GM21786 (cell line): ENCODE measurements at regions not wholly inside any gene's neighbourhood (a gene's known extent, or its start where the extent isn't known, plus 50 kb on each side); places are given as distances from the start of the nearest gene placed in this dataset.
"Not testable (repeated sequence)": the region's sequence is repeated elsewhere in the genome, so short reads cannot be mapped to it uniquely, and the experiment has no call there.

Source experiments
- ATAC-seq: cut with Tn5 transposase; IDR thresholded peaks from one replicate; pipeline ENCODE4 v1.9.1; 2021; ENCODE audit not compliant: unreplicated experiment

DNA sequence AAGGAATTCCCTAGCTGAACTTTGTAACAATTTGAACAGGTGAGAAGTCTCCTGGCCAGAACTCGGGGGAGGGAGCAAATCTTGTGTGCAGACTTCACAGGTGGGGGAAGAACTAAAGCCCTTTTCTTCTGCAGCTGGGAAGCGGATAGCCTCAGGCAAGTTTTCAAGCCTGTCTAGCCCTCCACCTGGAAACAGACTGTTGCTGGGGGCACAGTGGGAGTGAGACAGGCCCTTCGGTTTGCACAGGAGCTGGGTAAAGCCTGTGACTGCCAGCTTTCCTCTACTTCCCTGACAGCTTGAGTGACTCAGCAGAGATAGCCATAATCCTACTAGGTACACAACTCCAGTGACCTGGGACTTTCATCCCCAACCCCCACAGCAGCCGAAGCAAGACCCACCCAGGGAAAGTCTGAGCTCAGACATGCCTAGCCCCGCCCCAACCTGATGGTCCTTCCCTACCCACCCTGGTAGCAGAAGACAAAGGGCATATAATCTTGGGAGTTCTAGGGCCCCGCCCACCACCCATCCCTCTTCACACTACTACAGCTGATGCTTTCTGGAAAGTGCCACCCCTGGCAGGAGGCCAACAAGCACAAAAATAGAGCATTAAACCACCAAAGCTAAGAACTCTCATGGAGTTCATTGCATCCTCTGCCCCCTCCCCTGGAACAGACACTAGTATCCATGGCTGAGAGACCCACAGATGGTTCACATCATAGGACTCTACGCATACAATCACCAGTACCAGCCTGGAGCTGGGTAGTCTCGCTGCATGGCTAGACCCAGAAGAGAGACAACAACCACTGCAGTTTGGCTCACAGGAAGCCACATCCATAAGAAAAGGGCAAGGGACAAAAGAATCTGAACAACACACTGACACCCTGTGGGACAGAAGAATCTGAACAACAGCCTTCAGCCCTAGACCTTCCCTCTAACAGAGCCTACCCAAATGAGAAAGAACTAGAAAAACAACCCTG, 479.0 kb downstream of the RAP2B start:
- ATAC-seq, result no peak

DNA sequence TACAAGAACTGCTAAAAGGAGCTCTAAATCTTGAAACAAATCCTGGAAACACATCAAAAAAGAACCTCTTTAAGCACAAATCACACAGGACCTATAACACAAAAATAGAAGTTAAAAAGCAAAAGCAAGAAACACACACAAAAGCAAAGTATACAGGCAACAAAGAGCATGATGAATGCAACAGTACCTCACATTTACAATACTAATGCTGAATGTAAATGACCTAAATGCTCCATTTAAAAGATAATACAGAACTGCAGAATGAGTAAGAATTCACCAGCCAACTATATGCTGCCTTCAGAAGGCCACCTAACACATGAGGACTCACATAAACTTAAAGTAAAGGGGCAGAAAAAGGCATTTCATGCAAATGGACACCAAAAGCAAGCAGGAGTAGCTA, 478.6 kb upstream of the ARHGEF26 start:
- not testable (repeated sequence) for ATAC-seq

DNA sequence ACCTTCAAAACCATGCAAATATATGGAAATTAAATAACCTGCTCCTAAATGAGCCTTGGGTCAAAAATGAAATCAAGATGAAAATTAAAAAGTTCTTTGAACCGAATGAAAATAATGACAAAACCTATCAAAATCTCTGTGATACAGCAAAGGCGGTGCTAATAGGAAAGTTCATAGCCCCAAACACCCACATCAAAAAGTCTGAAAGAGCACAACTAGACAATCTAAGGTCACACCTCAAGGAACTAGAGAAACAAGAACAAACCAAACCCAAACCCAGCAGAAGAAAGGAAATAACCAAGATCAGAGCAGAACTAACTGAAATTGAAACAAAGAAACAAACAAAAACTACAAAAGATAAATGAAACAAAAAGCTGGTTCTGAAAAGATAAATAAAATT, 477.7 kb upstream of the ARHGEF26 start:
- ATAC-seq, result not testable (repeated sequence)

DNA sequence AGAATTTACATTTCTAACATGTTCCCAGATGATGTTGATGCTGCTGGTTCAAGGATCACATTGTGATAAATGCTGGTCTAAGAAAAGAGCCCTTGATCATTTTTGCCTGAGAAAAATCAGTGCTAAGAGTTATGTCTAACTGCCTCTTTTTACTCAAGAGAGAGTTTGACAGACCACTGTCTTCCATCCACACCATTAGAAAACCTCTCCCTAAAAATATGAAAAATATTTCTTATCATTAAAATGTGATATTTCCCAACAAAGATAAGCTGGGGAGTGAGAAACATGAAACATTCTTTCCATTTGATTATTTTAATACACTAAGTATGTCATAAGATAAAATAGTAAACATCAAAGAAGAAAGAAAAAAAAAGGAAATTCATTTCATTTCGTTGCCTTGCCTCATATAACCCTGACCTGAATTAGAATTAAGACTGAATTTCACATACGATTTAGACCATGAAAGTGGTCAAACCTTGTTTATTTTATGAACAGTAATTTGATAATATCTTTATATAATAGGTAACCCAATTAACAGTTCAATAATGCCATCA, 471.8 kb upstream of the ARHGEF26 start:
- ATAC-seq, result no peak

DNA sequence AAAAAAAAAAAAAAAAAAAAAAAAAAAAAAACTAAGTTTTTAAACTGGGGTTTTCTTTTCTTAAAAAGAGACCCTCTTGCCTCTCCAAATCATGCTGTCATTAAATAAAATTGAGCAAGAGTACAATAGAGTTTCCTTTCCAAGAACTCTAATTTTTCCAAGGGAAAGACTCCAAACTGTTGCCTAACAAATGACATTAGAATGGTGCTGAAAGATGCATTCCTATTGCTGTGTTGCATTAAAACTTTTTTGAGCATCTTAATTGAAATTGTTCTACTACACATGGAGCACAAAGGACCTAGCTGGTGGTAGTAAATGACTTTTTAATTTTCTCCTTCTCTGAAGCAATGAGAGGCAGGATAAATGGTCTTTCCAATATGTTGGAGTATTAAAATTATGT, 469.1 kb upstream of the ARHGEF26 start:
- no peak for ATAC-seq

DNA sequence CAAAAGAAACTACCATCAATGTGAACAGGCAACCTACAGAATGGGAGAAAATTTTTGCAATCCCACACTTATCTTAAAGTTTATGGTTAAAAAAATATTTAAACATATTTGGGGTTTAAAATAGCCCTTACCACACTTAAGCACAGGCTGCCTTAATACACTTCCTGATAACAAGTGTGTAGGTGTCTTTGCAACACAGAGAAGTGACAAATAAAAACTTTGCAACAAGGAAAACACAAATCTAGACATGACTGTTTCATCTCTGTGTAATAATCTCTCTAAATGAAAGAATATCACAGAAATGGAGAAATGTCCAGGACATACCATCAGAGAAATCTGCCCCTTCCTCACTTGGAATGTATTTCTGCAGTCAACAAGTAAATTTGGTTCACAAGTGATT, 464.1 kb upstream of the ARHGEF26 start:
- ATAC-seq, result no peak

DNA sequence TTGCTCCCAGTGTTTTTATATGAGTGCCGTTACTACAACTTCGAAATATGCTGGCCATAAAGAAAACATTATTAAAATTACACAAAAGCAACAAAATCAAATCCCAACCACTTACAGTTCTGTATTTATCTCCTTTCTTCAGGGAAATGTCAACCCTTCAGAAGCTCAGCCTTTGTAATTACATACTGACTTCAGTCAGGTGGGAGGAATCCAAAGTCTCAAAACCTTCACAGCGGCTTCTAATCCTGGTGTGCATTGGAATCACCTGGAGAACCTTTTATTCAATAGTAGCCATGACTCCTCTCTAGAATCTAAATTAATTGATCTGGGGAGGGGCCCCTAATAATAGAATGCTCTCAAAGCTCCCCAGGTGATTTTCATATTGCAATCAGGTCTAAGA, 463.7 kb upstream of the ARHGEF26 start:
- no peak for ATAC-seq

DNA sequence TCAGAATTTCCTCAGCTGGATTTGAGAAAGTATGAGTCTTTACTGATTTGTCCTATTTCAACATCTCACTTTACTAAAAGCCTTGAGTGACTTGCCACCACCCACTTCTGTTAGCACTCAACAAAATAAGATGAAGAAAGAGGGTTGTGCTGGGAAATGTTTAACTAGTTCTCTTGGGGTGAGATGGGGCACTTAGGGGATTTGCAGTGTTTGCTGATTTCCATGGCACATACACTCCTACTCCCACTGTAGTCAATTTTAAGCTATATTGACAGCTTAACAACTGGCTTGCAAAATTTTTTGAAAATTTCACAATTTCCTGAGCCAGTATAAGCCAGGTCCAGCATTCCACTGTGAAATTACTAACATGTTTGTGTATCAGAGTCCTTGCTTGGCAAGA, 463.1 kb upstream of the ARHGEF26 start:
- ATAC-seq, result no peak

DNA sequence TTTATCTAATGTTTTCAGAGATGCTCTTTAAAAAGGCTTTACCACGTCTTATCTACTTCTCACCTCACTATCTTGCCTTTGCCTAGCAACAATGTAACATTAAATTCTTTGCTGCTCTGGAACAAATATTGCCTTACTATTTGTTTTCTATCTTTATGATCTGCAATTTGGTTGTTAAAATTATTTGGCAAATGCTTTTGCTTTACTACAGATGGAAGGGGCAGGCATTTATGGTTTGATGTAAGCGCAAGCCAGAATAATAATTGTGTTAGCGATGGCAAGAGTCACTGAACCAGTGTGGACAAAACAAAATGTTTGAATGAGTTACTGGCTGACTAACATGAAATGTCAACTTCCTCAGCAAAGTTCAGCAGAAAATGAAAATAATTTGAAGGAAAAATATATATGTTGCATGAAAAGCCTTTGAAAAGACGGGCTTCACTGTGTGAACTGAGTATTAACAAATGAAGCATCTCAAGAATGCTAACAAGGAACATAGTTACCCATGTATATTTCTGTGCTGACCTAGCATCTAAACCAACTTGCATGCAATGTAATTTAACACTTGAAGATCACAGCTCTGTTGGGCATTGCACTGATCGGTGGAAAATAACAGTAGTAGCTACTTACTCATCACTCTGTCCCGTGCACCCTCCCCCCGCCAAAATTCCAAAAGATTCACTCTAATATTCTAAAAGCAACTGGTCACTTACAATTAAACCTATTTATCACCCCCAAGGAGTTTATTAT, 454.0 kb upstream of the ARHGEF26 start:
- ATAC-seq, result no peak

DNA sequence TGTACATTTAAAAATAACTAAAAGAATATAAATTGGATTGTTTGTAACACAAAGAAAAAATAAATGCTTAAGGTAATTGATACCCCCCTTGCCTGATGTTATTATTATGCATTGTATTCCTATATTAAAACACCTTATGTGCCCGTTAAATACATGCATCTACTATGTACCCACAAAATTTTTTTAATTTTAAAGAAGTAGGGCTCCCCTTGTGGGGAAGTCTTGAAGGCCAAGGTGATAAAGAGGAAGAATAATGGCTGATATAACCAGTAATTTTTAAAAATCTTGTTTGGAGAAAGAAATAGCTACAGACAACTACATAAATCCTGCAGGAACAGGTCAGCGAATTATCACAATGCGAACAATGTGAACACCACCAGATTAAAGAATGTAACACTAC, 451.7 kb upstream of the ARHGEF26 start:
- ATAC-seq, result no peak

DNA sequence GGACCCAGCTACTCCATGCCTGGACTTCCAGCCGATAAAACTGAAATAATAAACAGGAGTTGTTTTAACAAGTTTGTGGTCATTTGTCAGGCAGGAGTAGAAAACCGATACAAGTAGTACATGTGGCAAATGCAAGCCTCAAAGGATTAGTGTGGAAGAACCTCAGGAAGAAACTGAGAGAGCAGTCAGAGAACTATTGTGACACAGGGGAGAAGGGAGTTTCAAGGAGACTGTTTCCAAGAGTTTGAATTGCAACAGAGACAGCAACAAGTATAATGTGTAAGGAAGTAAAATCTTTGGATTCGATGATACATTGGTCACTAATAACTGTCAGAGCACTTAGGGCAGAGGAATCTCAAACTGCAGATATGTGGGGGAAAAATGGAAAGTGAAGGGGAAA, 450.6 kb upstream of the ARHGEF26 start:
- no peak for ATAC-seq

DNA sequence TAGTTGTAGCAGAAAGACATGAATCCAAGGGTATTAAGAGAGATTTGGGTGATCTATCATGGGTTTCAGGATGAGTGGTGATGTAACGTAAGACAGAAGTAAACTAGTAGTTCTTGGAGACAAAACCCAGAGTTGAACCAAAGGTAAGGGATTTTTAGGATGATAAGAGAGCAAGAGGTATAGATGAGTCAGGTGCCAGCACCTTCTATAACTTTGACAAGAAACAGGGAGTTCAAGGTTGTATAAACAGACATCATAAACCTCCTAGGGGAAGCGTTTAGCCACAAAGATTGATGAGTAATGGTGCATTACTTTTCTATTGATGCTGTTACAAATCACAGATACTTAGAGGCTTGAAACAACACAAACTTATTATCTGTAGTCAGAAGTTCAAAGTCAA, 447.3 kb upstream of the ARHGEF26 start:
- no peak for ATAC-seq

DNA sequence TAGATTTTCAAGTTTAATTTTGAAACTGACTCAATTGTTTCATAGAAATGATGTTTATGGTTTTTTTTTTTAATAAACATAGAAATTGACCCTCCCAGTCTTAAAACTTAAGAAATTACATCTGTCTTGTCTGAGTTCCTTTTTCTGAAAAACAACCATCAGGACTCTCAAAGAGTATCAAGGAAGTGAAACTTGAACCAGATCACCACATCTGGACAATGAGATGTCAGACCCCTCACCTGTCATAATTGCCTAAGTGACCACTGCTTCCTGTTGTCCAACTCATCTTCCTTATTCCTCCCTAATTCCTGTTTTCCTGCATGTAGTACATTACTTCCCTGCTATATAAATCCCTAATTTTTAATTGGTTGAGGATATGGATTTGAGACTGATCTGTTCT, 441.5 kb upstream of the ARHGEF26 start:
- no peak for ATAC-seq

DNA sequence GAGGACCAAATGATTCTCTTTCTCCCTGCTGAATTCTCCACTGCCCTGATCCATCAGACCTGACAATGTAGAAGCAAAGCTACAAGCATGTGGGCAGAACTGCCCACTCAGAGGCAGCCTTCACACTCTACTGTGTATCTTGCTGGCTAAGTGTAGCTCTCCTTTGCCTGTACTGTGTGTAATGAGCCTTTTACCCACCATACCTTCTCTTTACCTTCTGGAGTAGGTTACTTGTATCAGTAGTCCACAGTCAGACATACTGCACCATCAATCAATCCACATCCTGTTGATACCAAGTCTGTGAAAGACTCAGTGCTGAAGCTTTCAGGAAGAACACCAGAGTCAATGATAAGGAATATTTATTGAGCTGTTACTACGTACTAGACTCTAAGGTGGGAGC, 440.7 kb upstream of the ARHGEF26 start:
- ATAC-seq, result no peak

DNA sequence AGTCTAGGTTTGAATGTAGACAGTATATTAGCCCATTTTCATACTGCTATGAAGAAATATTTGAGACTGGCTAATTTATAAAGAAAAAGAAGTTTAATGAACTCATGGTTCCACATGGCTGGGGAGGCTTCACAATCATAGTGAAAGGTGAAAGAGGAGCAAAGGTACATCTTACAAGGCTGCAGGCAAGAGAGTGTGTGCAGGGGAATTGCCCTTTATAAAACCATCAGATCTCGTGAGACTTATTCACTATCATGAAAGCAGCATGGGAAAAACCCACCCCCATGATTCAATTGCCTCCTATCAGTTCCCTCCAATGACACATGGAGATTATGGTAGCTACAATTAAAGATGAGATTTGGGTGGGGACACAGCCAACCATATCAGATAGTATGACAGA, 440.1 kb upstream of the ARHGEF26 start:
- no peak for ATAC-seq

DNA sequence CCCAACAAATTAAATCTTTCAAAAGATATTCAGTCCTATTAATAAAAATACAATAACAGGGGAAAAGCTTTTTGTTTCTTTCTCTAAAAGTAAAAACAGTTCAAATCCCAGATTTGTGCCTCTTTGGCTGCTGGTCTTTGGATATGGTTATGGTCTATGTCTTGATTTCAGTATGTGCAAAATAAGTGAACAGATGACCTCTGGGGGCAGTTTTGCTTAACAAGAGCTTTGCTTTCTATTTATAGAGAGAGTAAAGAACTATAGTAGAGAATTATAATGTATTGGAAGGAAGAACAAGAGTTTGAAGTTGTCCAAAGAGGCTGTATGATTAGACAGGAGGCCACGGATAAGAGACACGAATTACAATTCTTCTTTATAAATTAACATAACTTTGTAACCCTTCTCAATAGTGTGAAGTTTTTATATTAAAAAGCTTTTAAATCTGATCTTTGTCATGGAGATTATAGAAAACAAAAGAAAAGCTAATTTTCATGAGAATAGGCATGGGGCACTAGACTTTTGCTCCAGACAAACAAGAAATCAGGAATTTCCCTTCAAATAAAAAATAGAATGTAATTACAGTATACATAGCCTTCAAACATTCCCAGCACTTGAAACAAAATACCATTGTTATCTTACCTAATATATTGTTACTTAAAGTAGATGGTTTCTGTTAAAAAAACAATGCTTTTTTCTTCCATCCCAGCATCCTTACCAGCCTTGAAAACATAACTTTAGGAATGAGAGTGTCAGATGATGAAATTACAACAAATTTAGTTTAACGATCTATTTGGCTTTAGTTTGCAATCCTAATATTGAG, 432.7 kb upstream of the ARHGEF26 start:
- no peak for ATAC-seq

DNA sequence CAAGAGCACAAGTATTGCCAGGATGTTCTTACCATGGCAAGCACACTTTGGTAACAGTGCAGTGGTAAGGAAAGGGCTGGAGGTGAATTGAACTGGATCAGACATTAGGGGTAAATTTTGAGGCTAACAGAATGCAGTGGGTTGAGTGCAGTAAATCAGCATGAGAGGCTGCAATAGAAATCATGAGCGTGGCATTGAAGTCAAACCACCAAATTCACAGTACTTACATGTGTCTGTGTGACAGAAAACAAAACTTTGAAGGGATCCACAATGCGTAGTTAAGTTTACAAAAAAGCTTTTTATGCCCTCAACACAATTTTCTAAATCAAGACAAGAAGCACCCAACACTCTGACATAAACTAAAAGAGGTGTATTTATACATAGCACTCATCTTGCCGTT, 428.0 kb upstream of the ARHGEF26 start:
- ATAC-seq, result no peak

DNA sequence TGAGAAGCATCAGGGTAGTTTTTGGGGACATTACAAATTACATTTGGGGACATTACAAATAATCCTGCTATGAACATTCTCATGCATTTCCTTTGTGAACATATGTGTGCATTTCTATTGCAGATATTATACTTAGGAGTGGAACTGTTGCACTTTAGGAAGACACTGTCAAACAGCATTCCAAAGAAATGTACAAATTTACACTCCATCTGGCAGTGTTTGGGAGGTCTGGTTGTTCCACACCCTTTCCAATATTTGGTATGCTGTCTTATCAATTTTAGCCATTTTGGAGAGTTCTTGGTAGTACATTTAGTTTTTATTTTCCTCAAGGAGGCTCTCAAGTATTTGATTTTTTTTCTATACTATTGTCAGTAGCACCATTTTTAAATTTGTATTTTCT, 419.1 kb upstream of the ARHGEF26 start:
- no peak for ATAC-seq

DNA sequence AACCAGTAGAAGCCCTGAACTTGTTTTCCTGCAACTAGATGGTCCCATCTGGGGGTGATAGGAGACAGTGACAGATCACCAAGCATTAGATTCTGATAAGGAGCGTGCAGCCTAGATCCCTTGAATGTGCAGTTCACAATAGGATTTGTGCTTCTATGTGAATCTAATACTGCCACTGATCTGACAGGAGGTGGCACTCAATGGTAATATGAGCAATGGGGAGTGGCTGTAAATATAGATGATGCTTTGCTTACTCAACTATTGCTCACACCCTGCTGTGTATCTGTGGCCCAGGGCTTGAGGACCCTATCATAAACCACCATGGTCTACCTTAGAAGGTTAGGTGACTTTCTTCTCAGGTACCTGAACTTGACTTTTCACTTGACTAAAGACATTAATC, 417.1 kb upstream of the ARHGEF26 start:
- no peak for ATAC-seq

DNA sequence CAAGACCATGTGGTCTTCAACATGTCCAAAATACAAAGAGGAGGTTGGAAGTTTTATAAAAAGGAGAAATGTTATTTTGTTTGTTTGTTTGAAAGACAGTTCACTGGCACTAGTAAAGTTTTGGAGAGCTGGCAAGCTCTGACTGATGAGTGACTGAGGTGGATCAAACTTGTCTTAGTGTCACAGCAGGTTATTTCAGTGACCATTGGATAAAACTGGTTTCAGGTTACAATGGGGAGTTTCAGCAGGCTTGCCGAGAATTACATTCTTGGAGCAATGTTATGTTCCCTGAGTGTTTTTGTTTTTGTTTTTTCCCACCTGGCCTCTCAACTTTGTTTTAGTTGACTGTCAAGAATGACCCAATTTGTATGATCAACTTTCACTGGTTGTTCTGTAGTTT, 414.5 kb upstream of the ARHGEF26 start:
- no peak for ATAC-seq

DNA sequence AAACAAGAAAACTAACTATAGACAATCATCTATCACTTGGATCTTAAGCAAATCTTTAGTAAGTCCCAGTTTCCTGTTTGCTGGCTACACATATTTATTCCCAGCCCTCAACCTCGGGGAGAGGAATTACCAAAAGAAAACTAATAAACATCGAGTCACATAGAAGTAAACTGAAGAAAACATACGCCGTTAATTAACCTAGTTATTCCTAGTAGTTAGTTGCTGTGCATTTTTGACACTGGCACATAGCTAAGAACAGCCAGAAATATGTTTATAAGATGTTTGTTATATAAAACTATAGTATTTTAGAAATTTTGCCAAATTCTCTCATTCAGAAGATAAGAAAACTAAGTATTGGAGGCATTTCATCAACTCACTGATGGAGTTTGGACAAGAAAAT, 407.2 kb upstream of the ARHGEF26 start:
- ATAC-seq, result no peak
